H1 (cell line): ENCODE measurements at regions not wholly inside any gene's neighbourhood (a gene's known extent, or its start where the extent isn't known, plus 50 kb on each side); places are given as distances from the start of the nearest gene placed in this dataset.

Experiments
- CTCF ChIA-PET: fragments of 300-600 bp; sonication (Branson Sonifier 250); formaldehyde crosslinking; loops from one replicate; lab custom pipeline; 2021; ENCODE audit not compliant: partially characterized antibody; lab: Charles Lee
- POLR2A ChIA-PET: fragments of 300-600 bp; sonication (Branson Sonifier 250); formaldehyde crosslinking; loops from one replicate; lab custom pipeline; 2021; ENCODE audit warnings: inconsistent platforms; ENCODE audit not compliant: partially characterized antibody; lab: Charles Lee
- DNase-seq, 2 experiments: peaks; one replicate each; pipeline versions ENCODE4 v3.0.0 to v3.0.0-alpha.2; 2010 to 2022; ENCODE audit warnings: low spot score in 2 of 2, low read depth in 1 of 2, mixed read lengths in 1 of 2
- FAIRE-seq: peaks from 2 replicates; lab custom pipeline; 2011; peaks lifted over from hg19 to GRCh38; lab: Jason Lieb, UNC
- H2AFZ ChIP-seq: 2 replicates; pipeline ENCODE4 v1.8.1; 2012; ENCODE audit warnings: low read length, inconsistent platforms
- H2AK5ac ChIP-seq: 2 replicates; pipeline ENCODE4 v1.6.1; 2013; ENCODE audit warnings: low read depth, low read length
- H2BK120ac ChIP-seq: replicated peaks from 2 replicates; pipeline ENCODE3; 2013; ENCODE audit warnings: low read depth, low read length, inconsistent platforms
- H2BK12ac ChIP-seq: 2 replicates; pipeline ENCODE4 v1.6.1; 2013; ENCODE audit warnings: low read depth, low read length
- H2BK15ac ChIP-seq: 2 replicates; pipeline ENCODE4 v1.6.1; 2013; ENCODE audit warnings: low read length
- H2BK20ac ChIP-seq: 2 replicates; pipeline ENCODE4 v1.6.1; 2013; ENCODE audit warnings: low read length
- H2BK5ac ChIP-seq: 2 replicates; pipeline ENCODE4 v1.6.1; 2013; ENCODE audit warnings: low read depth, low read length
- H3K14ac ChIP-seq: 2 replicates; pipeline ENCODE4 v1.6.1; 2013; ENCODE audit warnings: inconsistent platforms; ENCODE audit not compliant: insufficient read length
- H3K18ac ChIP-seq: 2 replicates; pipeline ENCODE4 v1.6.1; 2013; ENCODE audit warnings: low read length; ENCODE audit errors: extremely low read depth
- H3K23ac ChIP-seq: 2 replicates; pipeline ENCODE4 v1.6.1; 2013; ENCODE audit warnings: inconsistent platforms; ENCODE audit not compliant: insufficient read length
- H3K23me2 ChIP-seq: 2 replicates; pipeline ENCODE4 v1.6.1; 2013; ENCODE audit warnings: low read depth, low read length
- H3K27ac ChIP-seq: 2 replicates; pipeline ENCODE4 v1.6.1; 2011; ENCODE audit warnings: low read depth, low read length, inconsistent platforms
- H3K27me3 ChIP-seq, 4 experiments: replicated peaks in 1 of 4; 1 replicate in 1 of 4; 2 replicates in 3 of 4; pipeline versions ENCODE4 v1.6.1 to v1.8.1; 2011 to 2013; ENCODE audit warnings: low read length in 3 of 4, mild to moderate bottlenecking in 3 of 4, inconsistent platforms in 2 of 4, mixed read lengths in 2 of 4, moderate library complexity in 1 of 4; ENCODE audit not compliant: control insufficient read depth in 3 of 4, insufficient read depth in 3 of 4; ENCODE audit errors: extremely low read depth in 1 of 4
- H3K36me3 ChIP-seq, 4 experiments: 2 replicates each; pipeline versions ENCODE4 v1.6.1 to v1.8.1; 2011 to 2013; ENCODE audit warnings: mild to moderate bottlenecking in 4 of 4, low read length in 3 of 4, moderate library complexity in 2 of 4, control low read depth in 1 of 4, inconsistent platforms in 1 of 4; ENCODE audit not compliant: insufficient read depth in 4 of 4, control insufficient read depth in 2 of 4
- H3K4ac ChIP-seq: replicated peaks from 2 replicates; pipeline ENCODE3; 2013; ENCODE audit warnings: low read length, low read depth, mixed read lengths, inconsistent platforms; ENCODE audit not compliant: insufficient read length
- H3K4me1 ChIP-seq, 4 experiments: replicated peaks in 1 of 4; 1 replicate in 1 of 4; 2 replicates in 3 of 4; pipeline versions ENCODE4 v1.6.1 to v1.8.1; 2011 to 2013; ENCODE audit warnings: low read length in 3 of 4, inconsistent platforms in 2 of 4, mixed read lengths in 1 of 4; ENCODE audit not compliant: insufficient read depth in 4 of 4, control insufficient read depth in 3 of 4
- H3K4me2 ChIP-seq, 2 experiments: 2 replicates each; pipeline versions ENCODE4 v1.6.1 to v1.8.1; 2011 to 2013; ENCODE audit warnings: low read depth in 2 of 2, low read length in 2 of 2, control low read depth in 1 of 2, inconsistent platforms in 1 of 2, mild to moderate bottlenecking in 1 of 2; ENCODE audit not compliant: insufficient read depth in 1 of 2
- H3K4me3 ChIP-seq, 4 experiments: fragments of 200-600, 300-600 bp in 1 of 4; sonication (generic), shearing (Covaris generic), sonication (Bioruptor Twin) in 1 of 4; 2 replicates each; pipeline versions ENCODE4 v1.5.1 to v1.8.1; 2011 to 2016; ENCODE audit warnings: low read length in 4 of 4, low read depth in 3 of 4, control low read depth in 2 of 4, inconsistent platforms in 2 of 4, mild to moderate bottlenecking in 2 of 4, mixed read lengths in 1 of 4, moderate library complexity in 1 of 4; ENCODE audit not compliant: insufficient read depth in 2 of 4; ENCODE audit errors: extremely low read depth in 1 of 4
- H3K56ac ChIP-seq: replicated peaks from 2 replicates; pipeline ENCODE3; 2013; ENCODE audit warnings: low read depth, mild to moderate bottlenecking, mixed read lengths, low read length, inconsistent platforms; ENCODE audit not compliant: insufficient read length
- H3K79me1 ChIP-seq: 2 replicates; pipeline ENCODE4 v1.6.1; 2013; ENCODE audit warnings: low read depth, low read length, control low read depth
- H3K79me2 ChIP-seq, 2 experiments: 2 replicates each; pipeline versions ENCODE4 v1.6.1 to v1.8.1; 2012 to 2013; ENCODE audit warnings: low read length in 2 of 2, mild to moderate bottlenecking in 2 of 2, inconsistent platforms in 1 of 2; ENCODE audit not compliant: insufficient read depth in 2 of 2, control insufficient read depth in 1 of 2
- H3K9ac ChIP-seq, 4 experiments: replicated peaks in 1 of 4; 1 replicate in 1 of 4; 2 replicates in 3 of 4; pipeline versions ENCODE4 v1.6.1 to v1.8.1; 2011 to 2013; ENCODE audit warnings: low read depth in 3 of 4, low read length in 3 of 4, control low read depth in 2 of 4, mild to moderate bottlenecking in 2 of 4, moderate library complexity in 2 of 4, inconsistent platforms in 1 of 4; ENCODE audit errors: extremely low read depth in 1 of 4
- H3K9me3 ChIP-seq, 2 experiments: 2 replicates each; pipeline versions ENCODE4 v1.6.1 to v1.8.1; 2012 to 2013; ENCODE audit warnings: mild to moderate bottlenecking in 2 of 2, moderate library complexity in 2 of 2, control low read depth in 1 of 2, inconsistent platforms in 1 of 2, low read depth in 1 of 2, low read length in 1 of 2, mixed read lengths in 1 of 2; ENCODE audit not compliant: insufficient read depth in 2 of 2
- H4K20me1 ChIP-seq, 2 experiments: replicated peaks in 1 of 2; 2 replicates each; pipeline versions ENCODE3 to v1.8.1; 2011 to 2013; ENCODE audit warnings: inconsistent platforms in 2 of 2, low read length in 2 of 2, mild to moderate bottlenecking in 1 of 2; ENCODE audit not compliant: insufficient read depth in 2 of 2, control insufficient read depth in 1 of 2
- H4K5ac ChIP-seq: 2 replicates; pipeline ENCODE4 v1.6.1; 2013; ENCODE audit warnings: low read length, low read depth, mixed read lengths, inconsistent platforms; ENCODE audit not compliant: insufficient read length
- H4K8ac ChIP-seq: 2 replicates; pipeline ENCODE4 v1.8.0; 2013; ENCODE audit warnings: mild to moderate bottlenecking, moderate library complexity, low read length, inconsistent platforms; ENCODE audit not compliant: insufficient read depth; ENCODE audit errors: extremely low read depth
- H4K91ac ChIP-seq: replicated peaks from 2 replicates; pipeline ENCODE3; 2013; ENCODE audit warnings: low read length, mixed read lengths, inconsistent platforms; ENCODE audit not compliant: insufficient read length
- ATF2 ChIP-seq: IDR thresholded peaks from 2 replicates; pipeline ENCODE4 v1.6.1; 2012; ENCODE audit warnings: low read length, inconsistent platforms
- WGBS, 2 experiments: shearing (Covaris generic) in 1 of 2; methylation state at CpG; one replicate each; pipeline versions ENCODE4 v1.1.6 to v1.1.7; 2013 to 2015; ENCODE audit warnings: low lambda C conversion rate in 2 of 2, mixed read lengths in 2 of 2, inconsistent platforms in 1 of 2, low coverage in 1 of 2, missing lambda C conversion rate in 1 of 2; ENCODE audit not compliant: insufficient replicate concordance in 2 of 2, insufficient coverage in 1 of 2, insufficient read length in 1 of 2; ENCODE audit errors: extremely low coverage in 1 of 2, missing lambda C conversion rate in 1 of 2; 5-methylcytosine and 5-hydroxymethylcytosine counted together

DNA sequence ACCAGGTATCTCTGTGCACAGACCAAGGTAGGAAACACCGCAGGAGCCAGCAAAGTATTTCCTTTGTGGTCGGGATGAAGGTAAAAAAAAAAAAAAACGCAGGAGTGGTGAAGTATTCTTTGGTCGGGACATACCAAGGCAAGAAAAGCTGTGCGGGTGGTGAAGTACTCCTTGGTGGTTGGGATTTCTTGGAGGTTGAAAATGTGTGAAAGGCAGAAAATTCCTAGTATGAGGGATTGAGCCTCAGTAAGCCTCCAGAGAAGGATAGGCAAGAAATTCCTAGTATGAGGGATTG, 802.6 kb downstream of the PLA2G4A start:
- Histone ChIP-seq H3K27me3 (no peaks in the 10 kb centered on the region), H3K18ac (peak overlapping the region; percentile 80; the same call in 1 of the 2 replicates), H4K8ac (no peak overlapping the region), H2AFZ (no peak overlapping the region), H3K79me2 (no peaks in the 10 kb centered on the region), H2BK20ac (peak overlapping the region; percentile 66; the same call in 1 of the 2 replicates), H2BK120ac (no peak overlapping the region), H3K14ac (no peak overlapping the region), H4K20me1 (no peaks in the 10 kb centered on the region), H3K56ac (no peak overlapping the region), H2BK5ac (peak overlapping the region; percentile 69; the same call in 1 of the 2 replicates), H3K4ac (no peak overlapping the region), H4K91ac (no peak overlapping the region), H3K27ac (0 out of 2 replicates have a peak overlapping the region, but pooled peaks have one; percentile 33), H3K23ac (no peak overlapping the region), H2BK15ac (no peak overlapping the region), H4K5ac (no peak overlapping the region), H2BK12ac (0 out of 2 replicates have a peak overlapping the region, but pooled peaks have one; percentile 64), H3K9ac (no peak overlapping the region), H3K4me3 (peak overlapping the region in 1 of 4 experiments; percentile 16; a peak in 1 of 8 replicates), H3K36me3 (peaks cover 0 to 3% (median 0%) of the 10 kb centered on the region in 4 experiments; a peak in 1 of 8 replicates), H3K4me2 (peak overlapping the region in 1 of 2 experiments; percentile 11; a peak in 1 of 4 replicates), H2AK5ac (no peak overlapping the region), H3K23me2 (no peaks in the 10 kb centered on the region), H3K4me1 (peaks cover 0 to 14% (median 7%) of the 10 kb centered on the region in 4 experiments; a peak in 6 of 7 replicates), H3K79me1 (no peaks in the 10 kb centered on the region), H3K9me3 (no peaks in the 10 kb centered on the region)
- POLR2A ChIA-PET, result no interaction called here
- WGBS, 2 experiments, result 37% methylated on average over 5 of the region's 5 CpGs; no CpG with 5 or more reads in 1 of the 2 experiments
- DNase-seq, result no peak
- FAIRE-seq, result peak; percentile 52
- CTCF ChIA-PET, result no interaction called here
- TF ChIP-seq ATF2, result no peak
